ENCODE measurements at regions not wholly inside any gene's neighbourhood (a gene's known extent, or its start where the extent isn't known, plus 50 kb on each side); places are given as distances from the start of the nearest gene placed in this dataset.

GRCh38 chr1:239566074-239566473, 179.7 kb downstream of the CHRM3 start:
- DNase-seq (ENCODE audit: low read depth): no peak
- H3K4me3 ChIP-seq (ENCODE audit: low read length): no peak overlapping the region
- no peak for TF ChIP-seq CTCF (conservative IDR thresholded peaks at IDR 0.05; ENCODE audit: low read length)

GRCh38 chr1:239570878-239571277, 184.5 kb downstream of the CHRM3 start:
- no peak for DNase-seq (ENCODE audit: low read depth)
- H3K4me3 ChIP-seq (ENCODE audit: low read length): no peak overlapping the region
- no peak for TF ChIP-seq CTCF (conservative IDR thresholded peaks at IDR 0.05; ENCODE audit: low read length)

- no peak overlapping the region for H3K4me3 ChIP-seq (ENCODE audit: low read length)
- no peak for TF ChIP-seq CTCF (conservative IDR thresholded peaks at IDR 0.05; ENCODE audit: low read length)
- DNase-seq (ENCODE audit: low read depth): no peak
These were observed 185.8 kb downstream of the CHRM3 start for GRCh38 chr1:239572183-239572582.

GRCh38 chr1:239574112-239574511, 187.7 kb downstream of the CHRM3 start:
- no peak for TF ChIP-seq CTCF (conservative IDR thresholded peaks at IDR 0.05; ENCODE audit: low read length)
- H3K4me3 ChIP-seq (ENCODE audit: low read length): no peak overlapping the region
- DNase-seq (ENCODE audit: low read depth): no peak

GRCh38 chr1:239575113-239575512, 188.7 kb downstream of the CHRM3 start:
- H3K4me3 ChIP-seq (ENCODE audit: low read length): no peak overlapping the region
- DNase-seq (ENCODE audit: low read depth): no peak
- no peak for TF ChIP-seq CTCF (conservative IDR thresholded peaks at IDR 0.05; ENCODE audit: low read length)

GRCh38 chr1:239583536-239583935, 197.2 kb downstream of the CHRM3 start:
- H3K4me3 ChIP-seq (ENCODE audit: low read length): no peak overlapping the region
- TF ChIP-seq CTCF (conservative IDR thresholded peaks at IDR 0.05; ENCODE audit: low read length): no peak
- DNase-seq (ENCODE audit: low read depth): no peak

- TF ChIP-seq CTCF (conservative IDR thresholded peaks at IDR 0.05; ENCODE audit: low read length): no peak
- DNase-seq (ENCODE audit: low read depth): no peak
- no peak overlapping the region for H3K4me3 ChIP-seq (ENCODE audit: low read length)
These were observed 199.8 kb downstream of the CHRM3 start for GRCh38 chr1:239586128-239586527.

All from AG10803 (cell line).